ENCODE measurements at regions not wholly inside any gene's neighbourhood (a gene's known extent, or its start where the extent isn't known, plus 50 kb on each side); places are given as distances from the start of the nearest gene placed in this dataset.

DNA sequence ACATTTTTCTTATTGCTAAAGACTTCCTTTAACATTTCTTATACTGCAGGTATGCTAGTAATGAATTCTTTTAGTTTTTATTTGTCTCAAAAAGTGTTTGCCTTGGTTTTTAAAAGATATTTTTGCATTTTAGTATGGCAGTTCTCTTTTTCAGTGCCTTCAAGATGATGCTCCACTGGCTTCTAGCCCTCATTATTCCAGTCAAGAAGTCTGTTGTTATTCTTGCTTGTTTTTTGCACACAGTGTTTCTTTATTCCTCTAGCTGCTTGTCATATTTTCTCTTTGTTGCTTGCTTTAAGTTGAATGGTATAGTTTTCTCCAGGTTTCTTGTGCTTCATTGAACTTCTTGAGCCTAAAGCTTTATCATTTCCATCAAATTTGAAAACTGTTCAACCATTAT lies 158.0 kb upstream of the SPHKAP start:
- TF ChIP-seq, protein P1, sequence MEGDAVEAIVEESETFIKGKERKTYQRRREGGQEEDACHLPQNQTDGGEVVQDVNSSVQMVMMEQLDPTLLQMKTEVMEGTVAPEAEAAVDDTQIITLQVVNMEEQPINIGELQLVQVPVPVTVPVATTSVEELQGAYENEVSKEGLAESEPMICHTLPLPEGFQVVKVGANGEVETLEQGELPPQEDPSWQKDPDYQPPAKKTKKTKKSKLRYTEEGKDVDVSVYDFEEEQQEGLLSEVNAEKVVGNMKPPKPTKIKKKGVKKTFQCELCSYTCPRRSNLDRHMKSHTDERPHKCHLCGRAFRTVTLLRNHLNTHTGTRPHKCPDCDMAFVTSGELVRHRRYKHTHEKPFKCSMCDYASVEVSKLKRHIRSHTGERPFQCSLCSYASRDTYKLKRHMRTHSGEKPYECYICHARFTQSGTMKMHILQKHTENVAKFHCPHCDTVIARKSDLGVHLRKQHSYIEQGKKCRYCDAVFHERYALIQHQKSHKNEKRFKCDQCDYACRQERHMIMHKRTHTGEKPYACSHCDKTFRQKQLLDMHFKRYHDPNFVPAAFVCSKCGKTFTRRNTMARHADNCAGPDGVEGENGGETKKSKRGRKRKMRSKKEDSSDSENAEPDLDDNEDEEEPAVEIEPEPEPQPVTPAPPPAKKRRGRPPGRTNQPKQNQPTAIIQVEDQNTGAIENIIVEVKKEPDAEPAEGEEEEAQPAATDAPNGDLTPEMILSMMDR (IDR thresholded peaks at IDR 0.05) = no peak
- TF ChIP-seq POLR2AphosphoS5 (IDR thresholded peaks at IDR 0.05; ENCODE audit: low read depth, low read length) = no peak
- TF ChIP-seq, protein P2, sequence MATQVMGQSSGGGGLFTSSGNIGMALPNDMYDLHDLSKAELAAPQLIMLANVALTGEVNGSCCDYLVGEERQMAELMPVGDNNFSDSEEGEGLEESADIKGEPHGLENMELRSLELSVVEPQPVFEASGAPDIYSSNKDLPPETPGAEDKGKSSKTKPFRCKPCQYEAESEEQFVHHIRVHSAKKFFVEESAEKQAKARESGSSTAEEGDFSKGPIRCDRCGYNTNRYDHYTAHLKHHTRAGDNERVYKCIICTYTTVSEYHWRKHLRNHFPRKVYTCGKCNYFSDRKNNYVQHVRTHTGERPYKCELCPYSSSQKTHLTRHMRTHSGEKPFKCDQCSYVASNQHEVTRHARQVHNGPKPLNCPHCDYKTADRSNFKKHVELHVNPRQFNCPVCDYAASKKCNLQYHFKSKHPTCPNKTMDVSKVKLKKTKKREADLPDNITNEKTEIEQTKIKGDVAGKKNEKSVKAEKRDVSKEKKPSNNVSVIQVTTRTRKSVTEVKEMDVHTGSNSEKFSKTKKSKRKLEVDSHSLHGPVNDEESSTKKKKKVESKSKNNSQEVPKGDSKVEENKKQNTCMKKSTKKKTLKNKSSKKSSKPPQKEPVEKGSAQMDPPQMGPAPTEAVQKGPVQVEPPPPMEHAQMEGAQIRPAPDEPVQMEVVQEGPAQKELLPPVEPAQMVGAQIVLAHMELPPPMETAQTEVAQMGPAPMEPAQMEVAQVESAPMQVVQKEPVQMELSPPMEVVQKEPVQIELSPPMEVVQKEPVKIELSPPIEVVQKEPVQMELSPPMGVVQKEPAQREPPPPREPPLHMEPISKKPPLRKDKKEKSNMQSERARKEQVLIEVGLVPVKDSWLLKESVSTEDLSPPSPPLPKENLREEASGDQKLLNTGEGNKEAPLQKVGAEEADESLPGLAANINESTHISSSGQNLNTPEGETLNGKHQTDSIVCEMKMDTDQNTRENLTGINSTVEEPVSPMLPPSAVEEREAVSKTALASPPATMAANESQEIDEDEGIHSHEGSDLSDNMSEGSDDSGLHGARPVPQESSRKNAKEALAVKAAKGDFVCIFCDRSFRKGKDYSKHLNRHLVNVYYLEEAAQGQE (IDR thresholded peaks at IDR 0.05; ENCODE audit: insufficient read depth in 1 of 2, low read depth in 2 of 2, low read length in 1 of 2) = no peak
- ChIA-PET POLR2A (no interaction called here), CTCF (no interaction called here)
- H3K9me3 ChIP-seq (ENCODE audit: control insufficient read depth, insufficient read depth, low read depth, low read length) = peaks cover 8% of the 10 kb centered on the region; the same call in 1 of the 2 replicates
- intact Hi-C loops (cut with micrococcal nuclease; ENCODE audit: unreplicated experiment) (no loop called here), in situ Hi-C loops (cut with HindIII; ENCODE audit: low pct_unique_long_range_greater_than_20kb, low sequenced_read_pairs) (no loop called here)
- no peaks in the 10 kb centered on the region for H3K27me3 ChIP-seq (ENCODE audit: control insufficient read depth, insufficient read depth, low read length)
- ATAC-seq (no peak), DNase-seq (ENCODE audit: low read depth, low spot score) (no peak)
- H3K4me3 ChIP-seq (ENCODE audit: low read depth in 2 of 2, low read length in 2 of 2) = no peak overlapping the region
- no TSS peak for BruUV-seq (replicated peaks)
- no peak overlapping the region for H3K27ac ChIP-seq (ENCODE audit: low read length)
- H3K36me3 ChIP-seq (ENCODE audit: control insufficient read depth, insufficient read depth, low read length) = no peaks in the 10 kb centered on the region
- H3K4me1 ChIP-seq (ENCODE audit: control insufficient read depth, insufficient read depth, low read length) = no peaks in the 10 kb centered on the region

DNA sequence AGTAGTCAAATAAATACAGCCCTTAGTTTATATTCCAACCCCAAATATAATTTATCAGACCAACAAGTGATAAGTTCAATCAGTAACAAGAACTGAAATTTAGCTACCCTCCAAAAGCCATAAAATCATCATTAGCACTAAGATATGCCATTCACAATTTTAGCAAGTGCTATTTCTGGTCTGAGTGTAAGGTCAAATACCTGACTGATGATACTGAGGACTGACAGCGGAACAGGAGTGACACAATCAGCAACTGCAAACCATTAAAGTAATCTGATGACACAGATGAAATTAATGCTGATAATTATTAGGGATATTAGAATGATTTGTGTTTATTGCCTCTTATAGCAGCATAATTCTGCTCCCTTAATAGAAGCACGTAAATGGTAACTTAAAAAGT lies 152.7 kb upstream of the SPHKAP start:
- no TSS peak for BruUV-seq (replicated peaks)

More for the DNA sequence above, 152.7 kb upstream of the SPHKAP start:
- H3K27ac ChIP-seq (ENCODE audit: low read length) = no peak overlapping the region
- TF ChIP-seq TCF7L2 (IDR thresholded peaks at IDR 0.05; ENCODE audit: low read depth, low read length) (no peak), POLR2AphosphoS5 (IDR thresholded peaks at IDR 0.05; ENCODE audit: low read depth, low read length) (no peak), SIN3A (IDR thresholded peaks at IDR 0.05; ENCODE audit: borderline replicate concordance, insufficient read depth, low read depth, low read length) (no peak)
- TF ChIP-seq, protein P1 (IDR thresholded peaks at IDR 0.05) = no peak
- TF ChIP-seq, protein P2 (IDR thresholded peaks at IDR 0.05; ENCODE audit: insufficient read depth in 1 of 2, low read depth in 2 of 2, low read length in 1 of 2) = no peak
- in situ Hi-C loops (cut with HindIII; ENCODE audit: low pct_unique_long_range_greater_than_20kb, low sequenced_read_pairs) (no loop called here), intact Hi-C loops (cut with micrococcal nuclease; ENCODE audit: unreplicated experiment) (no loop called here)
- ChIA-PET POLR2A (no interaction called here), CTCF (no interaction called here)
- H3K4me3 ChIP-seq (ENCODE audit: low read depth in 2 of 2, low read length in 2 of 2) = no peak overlapping the region
- peaks cover 7% of the 10 kb centered on the region; the same call in 1 of the 2 replicates for H3K9me3 ChIP-seq (ENCODE audit: control insufficient read depth, insufficient read depth, low read depth, low read length)
- H3K4me1 ChIP-seq (ENCODE audit: control insufficient read depth, insufficient read depth, low read length) = no peaks in the 10 kb centered on the region
- DNase-seq (ENCODE audit: low read depth, low spot score) (no peak), ATAC-seq (no peak)
- no peaks in the 10 kb centered on the region for H3K27me3 ChIP-seq (ENCODE audit: control insufficient read depth, insufficient read depth, low read length)
- H3K36me3 ChIP-seq (ENCODE audit: control insufficient read depth, insufficient read depth, low read length) = no peaks in the 10 kb centered on the region

Measured in Panc1 (cell line).